HG02970 (cell line): ENCODE measurements at regions not wholly inside any gene's neighbourhood (a gene's known extent, or its start where the extent isn't known, plus 50 kb on each side); places are given as distances from the start of the nearest gene placed in this dataset.
A peak's percentile ranks its signal among the peaks of the same experiment; 100 is the strongest.
"Not testable (repeated sequence)": the region's sequence is repeated elsewhere in the genome, so short reads cannot be mapped to it uniquely, and the experiment has no call there.

ENCODE experiments used
- ATAC-seq: cut with Tn5 transposase; IDR thresholded peaks from one replicate; pipeline ENCODE4 v1.9.1; 2021; ENCODE audit warnings: mild to moderate bottlenecking, moderate library complexity, moderate number of reproducible peaks; ENCODE audit not compliant: unreplicated experiment, low FRiP score

- ATAC-seq: no peak
These were observed 276.0 kb downstream of the COG6 start for GRCh38 chr13:39931505-39931904.

GRCh38 chr13:39932514-39932913, 277.1 kb downstream of the COG6 start:
- not testable (repeated sequence) for ATAC-seq

- no peak for ATAC-seq
These were observed 279.7 kb downstream of the COG6 start for GRCh38 chr13:39935155-39935554.

- no peak for ATAC-seq
These were observed 283.1 kb downstream of the COG6 start for GRCh38 chr13:39938596-39938995.

GRCh38 chr13:39941236-39941635, 285.8 kb downstream of the COG6 start:
- no peak for ATAC-seq

- ATAC-seq: no peak
These were observed 286.6 kb downstream of the COG6 start for GRCh38 chr13:39941911-39942551.

GRCh38 chr13:39942552-39943273, 287.3 kb downstream of the COG6 start:
- ATAC-seq: peak; percentile 94

- no peak for ATAC-seq
These were observed 288.2 kb downstream of the COG6 start for GRCh38 chr13:39943711-39944110.

- ATAC-seq: no peak
These were observed 289.8 kb downstream of the COG6 start for GRCh38 chr13:39945226-39945625.

GRCh38 chr13:39946769-39947168, 291.3 kb downstream of the COG6 start:
- ATAC-seq: no peak

- no peak for ATAC-seq
These were observed 295.8 kb downstream of the COG6 start for GRCh38 chr13:39951301-39951700.

- no peak for ATAC-seq
These were observed 297.1 kb downstream of the COG6 start for GRCh38 chr13:39952249-39953233.

- ATAC-seq: no peak
These were observed 299.0 kb downstream of the COG6 start for GRCh38 chr13:39954476-39954875.

- no peak for ATAC-seq
These were observed 300.1 kb downstream of the COG6 start for GRCh38 chr13:39955560-39955959.

GRCh38 chr13:39956036-39956435, 300.6 kb downstream of the COG6 start:
- ATAC-seq: no peak

GRCh38 chr13:39957868-39958677, 302.6 kb downstream of the COG6 start:
- no peak for ATAC-seq

- no peak for ATAC-seq
These were observed 304.2 kb downstream of the COG6 start for GRCh38 chr13:39959497-39960144.

- no peak for ATAC-seq
These were observed 304.7 kb downstream of the COG6 start for GRCh38 chr13:39960191-39960590.

- ATAC-seq: no peak
These were observed 305.6 kb downstream of the COG6 start for GRCh38 chr13:39961036-39961435.

GRCh38 chr13:39963612-39964011, 308.1 kb downstream of the COG6 start:
- no peak for ATAC-seq
